WI38 (cell line): ENCODE measurements at regions not wholly inside any gene's neighbourhood (a gene's known extent, or its start where the extent isn't known, plus 50 kb on each side); places are given as distances from the start of the nearest gene placed in this dataset.

Source experiments
- H3K4me3 ChIP-seq: 2 replicates; pipeline ENCODE4 v1.5.1; 2011; ENCODE audit warnings: low read depth, mild to moderate bottlenecking, control low read depth, low read length
- CTCF ChIP-seq: IDR thresholded peaks from 2 replicates; pipeline ENCODE4 v1.5.1; 2012; ENCODE audit warnings: low read depth, mild to moderate bottlenecking, control low read depth, low read length

DNA sequence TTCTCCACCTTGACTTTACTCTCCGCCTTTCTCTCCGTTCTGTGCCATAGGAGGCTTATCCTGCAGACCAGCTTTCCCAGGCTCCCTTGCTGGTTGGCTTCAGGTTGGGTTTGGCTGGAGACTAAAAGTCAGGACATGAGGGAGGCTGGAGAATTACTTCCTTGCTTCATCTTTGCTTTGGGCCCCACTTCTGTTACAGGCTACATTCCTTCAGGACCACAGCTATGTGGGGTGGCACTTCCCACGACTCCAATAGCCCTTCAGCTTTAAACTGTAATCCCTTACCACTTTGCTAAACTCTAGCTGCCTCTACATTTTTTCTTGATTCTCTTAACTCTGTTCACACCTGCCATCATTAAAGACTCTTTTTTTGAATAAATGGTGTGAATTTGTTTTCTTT is 186.7 kb upstream of the NR4A3 start:
- no peak for TF ChIP-seq CTCF
- H3K4me3 ChIP-seq = no peak overlapping the region

GRCh38 chr9:99637641-99638040 is 184.0 kb upstream of the NR4A3 start:
- H3K4me3 ChIP-seq = no peak overlapping the region
- TF ChIP-seq CTCF = no peak

DNA sequence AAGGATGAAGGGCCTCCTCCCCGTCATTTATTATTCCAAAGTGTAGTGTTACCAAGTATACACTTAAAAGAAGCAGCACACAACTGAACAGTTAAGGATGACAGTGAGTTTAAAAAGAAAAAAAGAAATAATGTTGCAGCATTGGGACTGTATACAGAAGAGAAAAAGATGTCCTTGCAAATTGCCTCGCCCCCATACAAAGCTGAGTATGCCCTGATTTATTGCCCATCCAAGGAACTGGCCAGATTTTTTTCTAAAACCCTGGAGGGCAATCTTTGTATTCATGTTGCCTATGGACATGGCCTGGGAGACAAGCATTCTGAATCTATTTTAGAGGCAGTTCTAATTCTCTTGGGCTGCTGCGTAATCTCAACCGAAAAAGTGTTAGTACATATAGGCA is 182.7 kb upstream of the NR4A3 start:
- no peak overlapping the region for H3K4me3 ChIP-seq
- no peak for TF ChIP-seq CTCF

GRCh38 chr9:99647604-99648003 is 174.1 kb upstream of the NR4A3 start:
- no peak overlapping the region for H3K4me3 ChIP-seq
- TF ChIP-seq CTCF = no peak

- no peak for TF ChIP-seq CTCF
- H3K4me3 ChIP-seq = no peak overlapping the region
Measured at GRCh38 chr9:99650187-99650874, 171.4 kb upstream of the NR4A3 start.

DNA sequence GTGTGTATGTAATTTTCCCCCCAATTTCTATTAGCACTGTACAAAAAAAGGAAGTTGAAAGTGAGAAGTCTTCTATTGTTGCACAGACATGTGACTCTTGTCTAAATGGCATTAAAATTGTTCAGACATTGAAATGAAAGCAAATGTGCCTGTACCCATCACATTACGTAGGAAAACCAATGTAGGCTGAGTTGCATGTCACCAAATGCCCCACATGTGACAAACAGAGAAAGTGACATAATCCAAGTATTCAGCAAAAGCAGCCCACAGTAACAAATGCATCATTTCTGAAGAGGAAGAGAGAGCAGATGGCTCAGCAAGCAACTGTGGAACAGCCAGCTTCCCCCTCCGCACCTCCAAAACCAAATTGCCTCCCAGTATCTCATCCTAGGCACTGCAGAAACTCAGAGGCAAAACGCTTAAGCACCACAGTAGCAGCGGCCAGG is 161.5 kb upstream of the NR4A3 start:
- TF ChIP-seq CTCF = no peak
- no peak overlapping the region for H3K4me3 ChIP-seq

GRCh38 chr9:99663297-99663696 is 158.4 kb upstream of the NR4A3 start:
- no peak for TF ChIP-seq CTCF
- no peak overlapping the region for H3K4me3 ChIP-seq
